ENCODE measurements at regions not wholly inside any gene's neighbourhood (a gene's known extent, or its start where the extent isn't known, plus 50 kb on each side); places are given as distances from the start of the nearest gene placed in this dataset.
A peak's percentile ranks its signal among the peaks of the same experiment; 100 is the strongest.
"Not testable (repeated sequence)": the region's sequence is repeated elsewhere in the genome, so short reads cannot be mapped to it uniquely, and the experiment has no call there.

DNA sequence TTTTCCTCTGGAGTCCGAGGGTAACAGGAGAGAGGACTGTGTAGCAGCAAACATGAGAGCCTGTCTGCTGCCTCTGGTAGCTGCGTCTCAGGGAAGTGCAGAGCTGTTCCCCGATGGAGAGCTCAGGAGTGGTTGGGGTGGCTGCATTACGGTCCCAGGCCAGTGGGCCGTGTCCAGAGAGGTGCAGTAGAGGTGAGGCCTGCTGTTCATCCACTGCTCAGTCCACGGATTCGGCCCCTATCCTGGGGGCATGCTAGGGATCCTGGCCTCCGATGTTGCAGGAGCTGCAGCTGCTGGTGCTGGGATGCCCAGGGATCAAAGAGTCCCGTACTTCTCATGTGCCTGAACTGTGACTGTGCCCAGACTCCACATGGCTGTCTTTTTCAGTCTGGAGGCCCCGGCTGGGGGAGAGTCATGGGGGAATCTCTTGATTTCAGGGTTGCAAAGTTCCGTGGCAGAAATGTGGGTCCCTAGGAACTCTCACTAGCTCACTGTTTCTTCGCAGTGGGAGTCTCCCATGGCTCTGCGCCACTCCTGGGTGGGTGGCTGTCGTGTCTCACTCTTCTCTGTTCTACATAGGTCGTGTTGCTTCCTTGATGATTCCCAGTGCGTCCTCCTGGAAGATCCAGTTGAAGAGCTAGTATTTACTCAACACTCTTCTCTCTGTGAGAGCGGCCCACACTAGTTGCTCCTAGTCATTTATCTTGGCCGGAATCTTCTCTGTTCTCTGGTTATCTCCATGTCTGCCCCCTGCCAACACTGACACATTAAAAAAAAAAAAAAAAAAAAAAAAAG is 109.5 kb upstream of the CENPE start:
- no peaks in the 10 kb centered on the region for H3K36me3 ChIP-seq (ENCODE audit: insufficient read depth, low read length)
- no peaks in the 10 kb centered on the region for H3K9me3 ChIP-seq (ENCODE audit: insufficient read depth, low read depth, low read length)
- 90% methylated on average over 18 of the region's 18 CpGs for whole genome bisulfite sequencing
- no peak overlapping the region for H3K9ac ChIP-seq (ENCODE audit: low read depth, low read length)
- no peaks in the 10 kb centered on the region for H3K27me3 ChIP-seq (ENCODE audit: insufficient read depth, low read length)
- H3K4me1 ChIP-seq (ENCODE audit: insufficient read depth, low read length) = peaks cover 23% of the 10 kb centered on the region
- H3K4me3 ChIP-seq (ENCODE audit: low read length) = no peak overlapping the region
- no peak overlapping the region for H3K27ac ChIP-seq (ENCODE audit: low read depth, low read length)

- no peaks in the 10 kb centered on the region for H3K27me3 ChIP-seq (ENCODE audit: insufficient read depth, low read length)
- no peaks in the 10 kb centered on the region for H3K36me3 ChIP-seq (ENCODE audit: insufficient read depth, low read length)
- WGBS = 55% methylated on average over 9 of the region's 9 CpGs
- H3K9ac ChIP-seq (ENCODE audit: low read depth, low read length) = no peak overlapping the region
- no peak overlapping the region for H3K4me3 ChIP-seq (ENCODE audit: low read length)
- H3K9me3 ChIP-seq (ENCODE audit: insufficient read depth, low read depth, low read length) = no peaks in the 10 kb centered on the region
- H3K4me1 ChIP-seq (ENCODE audit: insufficient read depth, low read length) = peaks cover 24% of the 10 kb centered on the region
- H3K27ac ChIP-seq (ENCODE audit: low read depth, low read length) = no peak overlapping the region
Observed at GRCh38 chr4:103306870-103307375, 108.8 kb upstream of the CENPE start.

DNA sequence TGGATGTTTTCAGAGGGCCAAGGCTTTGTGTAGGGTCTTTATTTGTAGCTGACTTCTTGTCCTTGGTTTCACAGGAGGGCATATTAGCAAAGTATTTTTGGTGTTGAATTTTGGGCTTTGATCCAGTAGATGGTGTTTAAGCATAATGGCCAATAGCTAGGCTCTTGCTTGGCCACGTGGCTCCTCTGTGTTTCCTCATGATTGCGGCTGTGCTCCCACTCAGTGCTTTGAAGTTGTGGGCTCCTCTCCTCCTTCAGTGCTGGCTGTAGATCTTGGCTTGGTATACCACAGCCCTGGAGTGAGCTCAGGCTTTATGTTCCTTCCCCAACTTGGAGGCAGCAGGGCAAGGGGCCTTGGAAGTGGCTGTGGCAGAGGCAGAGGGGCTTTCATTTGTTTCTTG is 107.2 kb upstream of the CENPE start:
- H3K4me1 ChIP-seq (ENCODE audit: insufficient read depth, low read length) = peaks cover 24% of the 10 kb centered on the region
- no peak overlapping the region for H3K4me3 ChIP-seq (ENCODE audit: low read length)
- H3K27ac ChIP-seq (ENCODE audit: low read depth, low read length) = no peak overlapping the region
- 83% methylated on average over 2 of the region's 2 CpGs for WGBS
- no peak overlapping the region for H3K9ac ChIP-seq (ENCODE audit: low read depth, low read length)
- no peaks in the 10 kb centered on the region for H3K36me3 ChIP-seq (ENCODE audit: insufficient read depth, low read length)
- no peaks in the 10 kb centered on the region for H3K9me3 ChIP-seq (ENCODE audit: insufficient read depth, low read depth, low read length)
- no peaks in the 10 kb centered on the region for H3K27me3 ChIP-seq (ENCODE audit: insufficient read depth, low read length)

DNA sequence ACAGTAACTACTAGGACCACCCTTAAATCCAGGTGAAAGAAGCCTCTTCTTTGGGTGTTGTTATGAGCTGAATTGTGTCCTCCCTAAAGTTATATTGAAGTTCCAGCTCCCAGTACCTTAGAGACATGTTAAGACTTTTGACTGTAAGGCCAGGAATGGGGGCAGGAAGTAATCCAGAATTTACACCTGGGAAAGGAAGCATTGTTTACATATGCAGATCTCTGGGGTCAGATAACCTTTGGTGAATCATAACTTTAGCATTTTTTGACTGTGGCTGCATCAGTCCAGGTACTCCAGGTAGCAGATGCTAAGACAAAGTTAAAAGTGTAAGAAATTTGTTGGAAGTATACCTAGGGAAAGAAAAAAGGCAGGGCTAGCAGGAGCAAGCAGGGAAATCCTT is 104.9 kb upstream of the CENPE start:
- Histone ChIP-seq H3K9ac (ENCODE audit: low read depth, low read length) (no peak overlapping the region), H3K9me3 (ENCODE audit: insufficient read depth, low read depth, low read length) (no peaks in the 10 kb centered on the region), H3K27ac (ENCODE audit: low read depth, low read length) (no peak overlapping the region), H3K27me3 (ENCODE audit: insufficient read depth, low read length) (no peaks in the 10 kb centered on the region), H3K4me1 (ENCODE audit: insufficient read depth, low read length) (peaks cover 24% of the 10 kb centered on the region), H3K4me3 (ENCODE audit: low read length) (no peak overlapping the region), H3K36me3 (ENCODE audit: insufficient read depth, low read length) (no peaks in the 10 kb centered on the region)

- no peak overlapping the region for H3K9ac ChIP-seq (ENCODE audit: low read depth, low read length)
- 93% methylated on average over 3 of the region's 3 CpGs for WGBS
- H3K36me3 ChIP-seq (ENCODE audit: insufficient read depth, low read length) = no peaks in the 10 kb centered on the region
- no peaks in the 10 kb centered on the region for H3K9me3 ChIP-seq (ENCODE audit: insufficient read depth, low read depth, low read length)
- H3K27ac ChIP-seq (ENCODE audit: low read depth, low read length) = no peak overlapping the region
- H3K4me1 ChIP-seq (ENCODE audit: insufficient read depth, low read length) = no peaks in the 10 kb centered on the region
- H3K4me3 ChIP-seq (ENCODE audit: low read length) = no peak overlapping the region
- H3K27me3 ChIP-seq (ENCODE audit: insufficient read depth, low read length) = no peaks in the 10 kb centered on the region
Observed at GRCh38 chr4:103292959-103293358, 94.8 kb upstream of the CENPE start.

DNA sequence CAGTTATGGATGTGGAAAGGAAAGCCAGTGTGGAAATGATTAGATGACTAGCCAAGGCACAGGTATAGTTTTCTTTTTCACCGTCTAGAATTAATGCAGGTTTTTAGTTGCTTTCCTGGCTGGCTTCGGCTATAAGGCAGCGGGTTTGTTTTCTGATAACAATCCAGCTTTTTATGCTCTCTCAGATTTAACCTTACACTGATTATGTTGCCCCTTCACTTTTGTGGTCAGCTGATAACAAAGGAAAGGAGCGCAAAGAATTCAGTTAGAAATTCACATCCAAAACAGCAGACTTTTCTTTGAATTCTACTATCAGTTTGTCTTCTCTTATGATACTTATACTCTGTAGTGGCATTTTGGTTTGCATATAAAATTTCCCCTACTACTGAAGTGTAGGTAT is 94.2 kb upstream of the CENPE start:
- Histone ChIP-seq H3K27me3 (ENCODE audit: insufficient read depth, low read length) (no peaks in the 10 kb centered on the region), H3K9ac (ENCODE audit: low read depth, low read length) (no peak overlapping the region), H3K4me3 (ENCODE audit: low read length) (no peak overlapping the region), H3K36me3 (ENCODE audit: insufficient read depth, low read length) (no peaks in the 10 kb centered on the region), H3K4me1 (ENCODE audit: insufficient read depth, low read length) (no peaks in the 10 kb centered on the region), H3K27ac (ENCODE audit: low read depth, low read length) (no peak overlapping the region), H3K9me3 (ENCODE audit: insufficient read depth, low read depth, low read length) (no peaks in the 10 kb centered on the region)
- 95% methylated on average over 4 of the region's 4 CpGs for WGBS

- 90% methylated on average over 1 of the region's 1 CpG for WGBS
Observed at GRCh38 chr4:103289186-103289585, 91.0 kb upstream of the CENPE start.

GRCh38 chr4:103272174-103272573 is 74.0 kb upstream of the CENPE start:
- no peak overlapping the region for H3K4me3 ChIP-seq (ENCODE audit: low read length)
- H3K9me3 ChIP-seq (ENCODE audit: insufficient read depth, low read depth, low read length) = 0 out of 2 replicates have a peak, but pooled peaks cover 7% of the 10 kb centered on the region
- no peaks in the 10 kb centered on the region for H3K27me3 ChIP-seq (ENCODE audit: insufficient read depth, low read length)
- no peak overlapping the region for H3K27ac ChIP-seq (ENCODE audit: low read depth, low read length)
- H3K4me1 ChIP-seq (ENCODE audit: insufficient read depth, low read length) = no peaks in the 10 kb centered on the region
- peaks cover 5% of the 10 kb centered on the region; the same call in 1 of the 2 replicates for H3K36me3 ChIP-seq (ENCODE audit: insufficient read depth, low read length)
- no peak overlapping the region for H3K9ac ChIP-seq (ENCODE audit: low read depth, low read length)

More at GRCh38 chr4:103289186-103289585, 91.0 kb upstream of the CENPE start:
- H3K4me3 ChIP-seq (ENCODE audit: low read length) = no peak overlapping the region
- no peaks in the 10 kb centered on the region for H3K36me3 ChIP-seq (ENCODE audit: insufficient read depth, low read length)
- H3K27ac ChIP-seq (ENCODE audit: low read depth, low read length) = no peak overlapping the region
- H3K9me3 ChIP-seq (ENCODE audit: insufficient read depth, low read depth, low read length) = peaks cover 13% of the 10 kb centered on the region
- no peaks in the 10 kb centered on the region for H3K27me3 ChIP-seq (ENCODE audit: insufficient read depth, low read length)
- no peak overlapping the region for H3K9ac ChIP-seq (ENCODE audit: low read depth, low read length)
- no peaks in the 10 kb centered on the region for H3K4me1 ChIP-seq (ENCODE audit: insufficient read depth, low read length)

DNA sequence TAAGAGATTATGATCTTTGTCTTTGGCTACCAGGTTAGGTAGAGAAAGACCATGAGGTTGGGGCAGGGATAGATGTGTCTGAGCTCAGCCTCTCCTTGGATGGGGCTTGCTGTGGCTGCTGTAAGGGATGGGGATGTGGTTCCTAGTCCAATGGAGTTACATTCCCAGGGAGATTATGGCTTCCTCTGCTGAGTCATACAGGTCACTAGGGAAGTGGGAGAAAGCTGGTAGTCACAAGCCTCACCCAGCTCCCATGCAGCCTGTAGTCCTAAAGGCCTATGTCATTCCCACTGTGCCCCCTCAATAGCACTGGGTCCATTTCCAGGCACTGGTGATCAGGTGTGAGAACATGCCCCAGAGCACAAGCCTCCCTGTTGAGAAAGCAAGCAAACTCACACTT is 70.6 kb upstream of the CENPE start:
- Histone ChIP-seq H3K27me3 (ENCODE audit: insufficient read depth, low read length) (no peaks in the 10 kb centered on the region), H3K27ac (ENCODE audit: low read depth, low read length) (no peak overlapping the region), H3K9me3 (ENCODE audit: insufficient read depth, low read depth, low read length) (0 out of 2 replicates have a peak, but pooled peaks cover 7% of the 10 kb centered on the region), H3K9ac (ENCODE audit: low read depth, low read length) (no peak overlapping the region), H3K4me3 (ENCODE audit: low read length) (no peak overlapping the region), H3K36me3 (ENCODE audit: insufficient read depth, low read length) (peaks cover 5% of the 10 kb centered on the region; the same call in 1 of the 2 replicates), H3K4me1 (ENCODE audit: insufficient read depth, low read length) (no peaks in the 10 kb centered on the region)

- H3K27ac ChIP-seq (ENCODE audit: low read depth, low read length) = no peak overlapping the region
- H3K4me1 ChIP-seq (ENCODE audit: insufficient read depth, low read length) = 0 out of 2 replicates have a peak, but pooled peaks cover 12% of the 10 kb centered on the region
- no peaks in the 10 kb centered on the region for H3K36me3 ChIP-seq (ENCODE audit: insufficient read depth, low read length)
- no peak overlapping the region for H3K9ac ChIP-seq (ENCODE audit: low read depth, low read length)
- no peaks in the 10 kb centered on the region for H3K9me3 ChIP-seq (ENCODE audit: insufficient read depth, low read depth, low read length)
- no peak overlapping the region for H3K4me3 ChIP-seq (ENCODE audit: low read length)
- 89% methylated on average over 1 of the region's 1 CpG for WGBS
- no peaks in the 10 kb centered on the region for H3K27me3 ChIP-seq (ENCODE audit: insufficient read depth, low read length)
Observed at GRCh38 chr4:103264905-103265304, 66.8 kb upstream of the CENPE start.

GRCh38 chr4:103256068-103256467 is 57.9 kb upstream of the CENPE start:
- H3K36me3 ChIP-seq (ENCODE audit: insufficient read depth, low read length); H3K9me3 ChIP-seq (ENCODE audit: insufficient read depth, low read depth, low read length); H3K27me3 ChIP-seq (ENCODE audit: insufficient read depth, low read length); H3K27ac ChIP-seq (ENCODE audit: low read depth, low read length): not testable (repeated sequence)
- WGBS = 72% methylated on average over 15 of the region's 16 CpGs
- H3K4me1 ChIP-seq (ENCODE audit: insufficient read depth, low read length) = peaks cover 30% of the 10 kb centered on the region
- H3K9ac ChIP-seq (ENCODE audit: low read depth, low read length) = peak overlapping the region; percentile 83
- peak overlapping the region; percentile 65 for H3K4me3 ChIP-seq (ENCODE audit: low read length)

All from HUES64 (cell line).